H9 (cell line): ENCODE measurements at regions not wholly inside any gene's neighbourhood (a gene's known extent, or its start where the extent isn't known, plus 50 kb on each side); places are given as distances from the start of the nearest gene placed in this dataset.

Experiments used
- DNase-seq: peaks from one replicate; pipeline ENCODE4 v3.0.0-alpha.2; 2017
- H2AFZ ChIP-seq: one replicate; pipeline ENCODE4 v1.6.1; 2013; ENCODE audit warnings: mild to moderate bottlenecking, low read length, control low read depth, moderate library complexity
- H2AK5ac ChIP-seq: 2 replicates; pipeline ENCODE4 v1.6.1; 2013; ENCODE audit warnings: low read length, control low read depth, mixed read lengths; ENCODE audit not compliant: insufficient read length
- H2BK120ac ChIP-seq: one replicate; pipeline ENCODE4 v1.6.1; 2013; ENCODE audit warnings: low read depth, mild to moderate bottlenecking, low read length, control low read depth, inconsistent platforms; ENCODE audit not compliant: poor library complexity, severe bottlenecking
- H2BK12ac ChIP-seq: 2 replicates; pipeline ENCODE4 v1.6.1; 2013; ENCODE audit warnings: low read length, control low read depth, mixed read lengths, low read depth; ENCODE audit not compliant: insufficient read length
- H2BK15ac ChIP-seq: 2 replicates; pipeline ENCODE4 v1.6.1; 2013; ENCODE audit warnings: low read depth, low read length, control low read depth
- H2BK20ac ChIP-seq: one replicate; pipeline ENCODE4 v1.6.1; 2013; ENCODE audit warnings: low read depth, mild to moderate bottlenecking, low read length, control low read depth, inconsistent platforms; ENCODE audit not compliant: poor library complexity, severe bottlenecking
- H2BK5ac ChIP-seq: 2 replicates; pipeline ENCODE4 v1.6.1; 2013; ENCODE audit warnings: low read length, control low read depth, mixed read lengths; ENCODE audit not compliant: insufficient read length
- H3K14ac ChIP-seq: 2 replicates; pipeline ENCODE4 v1.6.1; 2013; ENCODE audit warnings: low read length, control low read depth; ENCODE audit not compliant: insufficient read depth
- H3K18ac ChIP-seq: 2 replicates; pipeline ENCODE4 v1.6.1; 2013; ENCODE audit warnings: low read depth, mild to moderate bottlenecking, mixed read lengths, low read length, control low read depth; ENCODE audit not compliant: insufficient read length
- H3K23ac ChIP-seq: 2 replicates; pipeline ENCODE4 v1.6.1; 2013; ENCODE audit warnings: low read length, control low read depth, mixed read lengths, low read depth; ENCODE audit not compliant: insufficient read length
- H3K23me2 ChIP-seq: 2 replicates; pipeline ENCODE4 v1.6.1; 2013; ENCODE audit warnings: low read depth, mild to moderate bottlenecking, mixed read lengths, low read length, control low read depth; ENCODE audit not compliant: insufficient read length, poor library complexity, severe bottlenecking
- H3K27ac ChIP-seq: 2 replicates; pipeline ENCODE4 v1.5.1; 2013; ENCODE audit warnings: low read length, control low read depth, mixed read lengths, low read depth; ENCODE audit not compliant: insufficient read length
- H3K27me3 ChIP-seq: 2 replicates; pipeline ENCODE4 v1.6.1; 2013; ENCODE audit warnings: low read length, control low read depth, inconsistent platforms; ENCODE audit not compliant: insufficient read depth
- H3K4ac ChIP-seq: 2 replicates; pipeline ENCODE4 v1.6.1; 2013; ENCODE audit warnings: low read depth, mild to moderate bottlenecking, control low read depth, inconsistent platforms, low read length, moderate library complexity
- H3K4me1 ChIP-seq: 2 replicates; pipeline ENCODE4 v1.6.1; 2013; ENCODE audit warnings: low read length, control low read depth, inconsistent platforms; ENCODE audit not compliant: insufficient read depth
- H3K4me2 ChIP-seq: 2 replicates; pipeline ENCODE4 v1.6.1; 2013; ENCODE audit warnings: low read length, control low read depth, mixed read lengths; ENCODE audit not compliant: insufficient read length, insufficient read depth
- H3K56ac ChIP-seq: 2 replicates; pipeline ENCODE4 v1.6.1; 2013; ENCODE audit warnings: low read depth, mild to moderate bottlenecking, mixed read lengths, low read length, control low read depth; ENCODE audit not compliant: insufficient read length
- H3K79me1 ChIP-seq: 2 replicates; pipeline ENCODE4 v1.6.1; 2013; ENCODE audit warnings: low read depth, mild to moderate bottlenecking, moderate library complexity, low read length, control low read depth, inconsistent platforms; ENCODE audit not compliant: insufficient read depth, poor library complexity, severe bottlenecking
- H3K79me2 ChIP-seq: 2 replicates; pipeline ENCODE4 v1.6.1; 2013; ENCODE audit warnings: low read length, control low read depth, inconsistent platforms; ENCODE audit not compliant: insufficient read depth
- H3K9ac ChIP-seq: 2 replicates; pipeline ENCODE4 v1.6.1; 2013; ENCODE audit warnings: low read length, control low read depth, mixed read lengths; ENCODE audit not compliant: insufficient read length; ENCODE audit errors: extremely low read depth
- H3K9me3 ChIP-seq: one replicate; pipeline ENCODE4 v1.6.1; 2013; ENCODE audit warnings: low read depth, low read length, inconsistent platforms; ENCODE audit not compliant: control insufficient read depth
- H3T11ph ChIP-seq: one replicate; pipeline ENCODE4 v1.6.1; 2013; ENCODE audit warnings: mild to moderate bottlenecking, low read length, control low read depth, inconsistent platforms
- H4K20me1 ChIP-seq: one replicate; pipeline ENCODE4 v1.6.1; 2013; ENCODE audit not compliant: control insufficient read depth, insufficient read length, insufficient read depth
- H4K5ac ChIP-seq: 2 replicates; pipeline ENCODE4 v1.6.1; 2013; ENCODE audit warnings: low read depth, mild to moderate bottlenecking, mixed read lengths, low read length, control low read depth; ENCODE audit not compliant: insufficient read length
- H4K8ac ChIP-seq: replicated peaks from 2 replicates; pipeline ENCODE4 v1.6.1; 2013; ENCODE audit warnings: low read length, control low read depth, mixed read lengths, low read depth; ENCODE audit not compliant: insufficient read length
- H4K91ac ChIP-seq: 2 replicates; pipeline ENCODE4 v1.6.1; 2013; ENCODE audit warnings: low read depth, mild to moderate bottlenecking, moderate library complexity, mixed read lengths, low read length, control low read depth; ENCODE audit not compliant: insufficient read length
- H3K27ac Mint-ChIP-seq, 3 experiments: 2 replicates in 2 of 3; 3 replicates in 1 of 3; pipeline ENCODE4 v1.8.0; 2020 to 2021; ENCODE audit warnings: mixed read lengths in 3 of 3, mild to moderate bottlenecking in 1 of 3, moderate library complexity in 1 of 3
- H3K27me3 Mint-ChIP-seq: 2 replicates; pipeline ENCODE4 v1.8.0; 2021; ENCODE audit warnings: low read depth, mild to moderate bottlenecking, moderate library complexity, mixed read lengths
- H3K36me3 Mint-ChIP-seq, 3 experiments: 2 replicates in 2 of 3; 3 replicates in 1 of 3; pipeline ENCODE4 v1.8.0; 2020 to 2021; ENCODE audit warnings: low read depth in 3 of 3, mixed read lengths in 3 of 3; ENCODE audit not compliant: insufficient read depth in 1 of 3
- H3K4me1 Mint-ChIP-seq, 2 experiments: 2 replicates each; pipeline ENCODE4 v1.8.0; 2020; ENCODE audit warnings: mixed read lengths in 2 of 2
- H3K4me3 Mint-ChIP-seq, 2 experiments: 2 replicates in 1 of 2; 3 replicates in 1 of 2; pipeline ENCODE4 v1.8.0; 2020 to 2021; ENCODE audit warnings: mild to moderate bottlenecking in 2 of 2, mixed read lengths in 2 of 2, moderate library complexity in 1 of 2
- H3K9me3 Mint-ChIP-seq, 2 experiments: 2 replicates in 1 of 2; 3 replicates in 1 of 2; pipeline ENCODE4 v1.8.0; 2020; ENCODE audit warnings: mild to moderate bottlenecking in 2 of 2, mixed read lengths in 2 of 2, moderate library complexity in 1 of 2
- TF ChIP-seq, protein P1 (sequence below): fragments of 200-600 bp; sonication (generic); conservative IDR thresholded peaks from 3 replicates; pipeline ENCODE4 v1.8.0; 2021; ENCODE audit warnings: antibody characterized with exemption, mild to moderate bottlenecking

DNA sequence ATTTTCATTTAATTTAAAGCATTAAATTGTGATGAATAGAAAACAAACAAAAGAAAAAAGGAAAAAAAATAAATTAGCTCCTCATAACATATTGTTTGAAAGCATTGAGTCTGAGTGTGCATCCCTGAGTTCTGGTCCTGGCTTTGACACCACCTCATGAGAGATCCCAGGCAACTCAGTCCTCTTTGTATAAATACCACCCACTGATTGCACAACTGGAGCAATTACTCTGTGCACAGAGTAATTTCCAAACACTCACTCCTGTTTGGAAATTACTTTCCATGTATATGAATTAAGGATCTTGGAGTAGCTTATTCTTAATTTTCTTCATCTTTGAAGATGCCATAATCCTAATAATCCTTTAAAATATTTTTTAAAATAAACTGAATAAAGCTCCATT, 59.4 kb upstream of the C5orf46 start:
- H3K27me3 ChIP-seq, result no peaks in the 10 kb centered on the region
- Mint-ChIP-seq H3K4me1 (no peaks in the 10 kb centered on the region), H3K36me3 (peaks cover 0 to 21% (median 0%) of the 10 kb centered on the region in 3 experiments; a peak in 2 of 7 replicates), H3K27me3 (no peaks in the 10 kb centered on the region), H3K9me3 (no peaks in the 10 kb centered on the region), H3K27ac (no peak overlapping the region), H3K4me3 (no peak overlapping the region)
- H3K14ac ChIP-seq, result no peak overlapping the region
- no peak overlapping the region for H3T11ph ChIP-seq
- H3K18ac ChIP-seq, result no peak overlapping the region
- no peaks in the 10 kb centered on the region for H3K79me1 ChIP-seq
- no peaks in the 10 kb centered on the region for H3K23me2 ChIP-seq
- no peak overlapping the region for H3K9ac ChIP-seq
- no peak overlapping the region for H2AFZ ChIP-seq
- no peak overlapping the region for H3K4me2 ChIP-seq
- H4K8ac ChIP-seq, result no peak overlapping the region
- no peak overlapping the region for H4K5ac ChIP-seq
- H3K4ac ChIP-seq, result no peak overlapping the region
- no peak overlapping the region for H2BK12ac ChIP-seq
- H4K20me1 ChIP-seq, result no peaks in the 10 kb centered on the region
- no peak overlapping the region for H3K56ac ChIP-seq
- no peak overlapping the region for H3K23ac ChIP-seq
- H2BK15ac ChIP-seq, result no peak overlapping the region
- H4K91ac ChIP-seq, result no peak overlapping the region
- H3K4me1 ChIP-seq, result no peaks in the 10 kb centered on the region
- H3K9me3 ChIP-seq, result no peaks in the 10 kb centered on the region
- H3K79me2 ChIP-seq, result no peaks in the 10 kb centered on the region
- DNase-seq, result no peak
- no peak overlapping the region for H2BK120ac ChIP-seq
- no peak overlapping the region for H2BK20ac ChIP-seq
- TF ChIP-seq, protein P1, sequence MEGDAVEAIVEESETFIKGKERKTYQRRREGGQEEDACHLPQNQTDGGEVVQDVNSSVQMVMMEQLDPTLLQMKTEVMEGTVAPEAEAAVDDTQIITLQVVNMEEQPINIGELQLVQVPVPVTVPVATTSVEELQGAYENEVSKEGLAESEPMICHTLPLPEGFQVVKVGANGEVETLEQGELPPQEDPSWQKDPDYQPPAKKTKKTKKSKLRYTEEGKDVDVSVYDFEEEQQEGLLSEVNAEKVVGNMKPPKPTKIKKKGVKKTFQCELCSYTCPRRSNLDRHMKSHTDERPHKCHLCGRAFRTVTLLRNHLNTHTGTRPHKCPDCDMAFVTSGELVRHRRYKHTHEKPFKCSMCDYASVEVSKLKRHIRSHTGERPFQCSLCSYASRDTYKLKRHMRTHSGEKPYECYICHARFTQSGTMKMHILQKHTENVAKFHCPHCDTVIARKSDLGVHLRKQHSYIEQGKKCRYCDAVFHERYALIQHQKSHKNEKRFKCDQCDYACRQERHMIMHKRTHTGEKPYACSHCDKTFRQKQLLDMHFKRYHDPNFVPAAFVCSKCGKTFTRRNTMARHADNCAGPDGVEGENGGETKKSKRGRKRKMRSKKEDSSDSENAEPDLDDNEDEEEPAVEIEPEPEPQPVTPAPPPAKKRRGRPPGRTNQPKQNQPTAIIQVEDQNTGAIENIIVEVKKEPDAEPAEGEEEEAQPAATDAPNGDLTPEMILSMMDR, result no peak
- H3K27ac ChIP-seq, result no peak overlapping the region
- H2BK5ac ChIP-seq, result no peak overlapping the region
- H2AK5ac ChIP-seq, result no peak overlapping the region
